ENCODE measurements at regions not wholly inside any gene's neighbourhood (a gene's known extent, or its start where the extent isn't known, plus 50 kb on each side); places are given as distances from the start of the nearest gene placed in this dataset.

- DNase-seq (ENCODE audit: low read depth in 2 of 2): no peak
Observed at GRCh38 chr1:25003000-25003399, 72.9 kb upstream of the RUNX3 start.

GRCh38 chr1:25001125-25001915 lies 71.2 kb upstream of the RUNX3 start:
- DNase-seq (ENCODE audit: low read depth in 2 of 2): no peak

GRCh38 chr1:24999906-25000305 lies 69.8 kb upstream of the RUNX3 start:
- DNase-seq (ENCODE audit: low read depth in 2 of 2): no peak

DNA sequence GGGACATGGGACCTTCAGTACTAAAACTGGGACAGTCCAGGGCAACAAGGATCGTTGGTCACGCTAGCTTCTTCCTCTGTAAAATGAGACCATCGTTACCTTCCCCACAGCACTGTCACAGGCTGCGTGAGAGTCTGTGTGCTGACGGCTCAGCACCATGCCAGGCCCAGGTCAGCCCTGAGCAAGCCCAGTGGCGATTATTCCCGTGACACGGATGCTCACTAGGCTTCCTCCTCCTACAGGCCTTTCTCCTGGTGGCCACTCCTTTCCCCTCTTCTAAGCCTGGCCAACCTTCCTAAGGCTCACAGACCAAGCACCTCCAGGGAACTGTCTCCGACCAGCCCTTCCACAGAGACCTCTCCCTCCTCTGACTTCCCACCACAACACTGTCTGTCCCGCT lies 69.3 kb upstream of the RUNX3 start:
- DNase-seq (ENCODE audit: low read depth in 2 of 2): no peak

DNA sequence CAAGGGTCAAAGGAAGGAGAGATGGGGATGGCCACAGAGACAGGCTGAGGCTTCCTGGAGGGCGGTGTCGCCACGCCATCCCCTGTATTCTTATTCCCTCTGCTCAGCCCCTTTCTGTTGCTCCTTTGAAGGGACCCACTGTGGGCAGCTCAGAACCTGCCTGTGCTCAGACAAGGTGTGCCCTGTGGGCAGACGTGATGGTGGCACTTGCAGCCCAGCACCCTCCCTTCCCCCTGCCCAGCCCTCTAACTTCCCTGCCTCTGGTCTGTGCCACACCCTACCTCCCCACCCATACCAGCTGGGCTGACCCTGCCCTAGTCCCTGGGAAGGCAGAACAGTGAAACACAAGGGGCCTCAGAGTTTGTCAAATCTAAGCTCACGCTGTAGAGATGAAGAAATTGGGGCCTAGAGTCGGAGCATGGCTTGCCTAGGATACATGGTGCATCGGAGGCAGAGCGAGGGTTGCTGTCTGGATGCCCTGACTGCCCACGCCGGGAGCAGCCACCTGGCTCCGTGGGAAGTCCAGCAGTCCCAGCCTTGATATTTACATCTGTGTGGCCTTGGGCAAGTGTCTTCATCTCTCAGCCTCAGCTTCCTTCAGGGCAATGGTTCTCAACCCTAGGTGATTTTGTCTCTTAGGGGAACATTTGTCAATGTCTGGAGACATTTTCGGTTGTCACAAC lies 68.6 kb upstream of the RUNX3 start:
- DNase-seq (ENCODE audit: low read depth in 2 of 2): no peak

- no peak for DNase-seq (ENCODE audit: low read depth in 2 of 2)
Observed at GRCh38 chr1:24996983-24997893, 67.2 kb upstream of the RUNX3 start.

DNA sequence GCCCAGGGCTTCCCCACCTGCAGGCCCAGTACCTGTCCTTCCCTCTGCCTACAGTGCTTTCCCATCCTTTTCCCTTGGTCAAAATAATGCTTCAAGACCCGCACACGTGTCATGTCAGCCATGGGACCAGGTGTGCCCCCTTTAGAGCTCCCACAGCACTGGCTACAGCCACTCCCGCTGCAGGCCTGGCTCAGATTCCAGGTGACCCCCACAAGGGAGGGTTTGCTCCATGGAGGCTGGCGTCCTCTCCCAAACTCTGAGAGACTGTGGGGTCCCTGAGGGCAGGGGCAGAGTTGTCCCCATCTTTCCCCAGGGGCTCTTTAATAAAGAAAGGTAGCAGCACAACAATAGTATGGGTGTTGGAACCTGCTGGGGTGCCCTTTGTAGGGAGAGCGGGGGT lies 66.4 kb upstream of the RUNX3 start:
- no peak for DNase-seq (ENCODE audit: low read depth in 2 of 2)

DNA sequence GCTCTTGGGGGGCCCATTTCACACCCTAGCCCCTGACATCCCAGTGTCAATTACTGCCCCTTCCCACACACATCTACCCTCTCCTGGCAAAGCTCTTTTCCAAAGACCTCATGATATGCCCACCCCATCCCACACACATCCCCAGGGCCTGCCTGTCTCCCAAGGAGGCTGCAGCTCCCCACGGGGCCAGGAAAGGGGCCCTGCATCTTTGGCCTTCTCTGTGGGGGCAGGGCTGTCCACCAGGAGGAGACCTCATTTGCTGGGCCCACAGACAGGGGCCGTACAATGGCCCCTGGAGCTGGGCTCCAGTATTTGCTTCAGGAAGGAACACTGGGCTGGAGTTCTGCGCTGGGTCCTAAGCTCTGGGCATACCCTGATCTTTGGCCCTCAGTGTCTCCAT lies 65.6 kb upstream of the RUNX3 start:
- no peak for DNase-seq (ENCODE audit: low read depth in 2 of 2)

DNA sequence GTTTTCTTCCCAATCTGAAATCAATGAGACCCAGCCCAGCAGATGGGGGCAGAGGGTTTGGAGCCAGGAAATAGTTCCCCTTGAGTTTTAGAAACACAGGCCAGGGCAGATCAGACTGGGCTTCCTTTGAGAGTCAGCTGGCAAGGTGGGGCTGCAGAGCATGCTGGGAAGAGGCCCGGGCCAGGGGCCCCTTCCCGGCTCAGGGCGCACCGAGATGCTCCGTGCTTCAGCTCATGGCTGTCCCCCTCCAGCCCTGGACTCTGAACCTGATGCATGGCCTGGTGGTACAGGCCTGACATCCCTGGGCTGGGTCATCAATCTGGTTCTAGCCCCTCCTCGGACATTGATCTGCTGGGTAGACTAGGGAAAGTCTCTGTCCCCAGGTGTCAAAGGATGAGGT lies 65.1 kb upstream of the RUNX3 start:
- DNase-seq (ENCODE audit: low read depth in 2 of 2): no peak

DNA sequence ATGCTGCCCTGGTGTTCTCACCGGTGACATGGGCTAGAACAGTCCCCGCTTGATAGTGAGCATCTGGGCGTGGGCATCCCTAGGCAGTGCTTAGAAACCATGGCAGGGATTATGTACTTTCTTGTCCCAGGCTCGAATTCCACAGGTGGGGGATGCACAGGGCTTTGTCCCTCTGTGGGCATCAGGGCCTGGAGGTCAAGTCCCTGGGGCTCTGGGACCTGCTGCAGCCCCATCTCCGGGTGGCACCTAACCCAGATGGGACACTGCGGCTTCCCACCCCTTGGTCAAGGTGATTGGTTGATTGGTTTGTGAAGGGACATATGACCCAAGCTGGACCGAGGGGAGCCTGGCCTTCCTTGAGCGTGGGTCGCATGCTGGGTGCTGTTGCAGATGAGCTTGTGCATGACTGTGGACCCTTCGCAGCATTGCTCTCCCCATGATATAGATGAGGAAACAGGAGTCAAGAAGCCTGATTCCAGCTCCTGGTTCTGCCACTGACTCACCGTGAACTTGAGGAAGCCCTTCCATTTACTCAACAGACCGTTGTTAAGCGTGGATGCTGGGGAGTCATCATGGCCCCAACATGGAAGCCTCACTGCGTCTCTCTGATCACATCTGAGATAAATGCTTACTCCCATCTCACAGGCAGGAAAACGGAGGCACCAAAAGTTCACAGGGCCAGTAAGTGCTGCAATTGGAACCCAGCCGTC lies 64.0 kb upstream of the RUNX3 start:
- DNase-seq (ENCODE audit: low read depth in 2 of 2): no peak

DNA sequence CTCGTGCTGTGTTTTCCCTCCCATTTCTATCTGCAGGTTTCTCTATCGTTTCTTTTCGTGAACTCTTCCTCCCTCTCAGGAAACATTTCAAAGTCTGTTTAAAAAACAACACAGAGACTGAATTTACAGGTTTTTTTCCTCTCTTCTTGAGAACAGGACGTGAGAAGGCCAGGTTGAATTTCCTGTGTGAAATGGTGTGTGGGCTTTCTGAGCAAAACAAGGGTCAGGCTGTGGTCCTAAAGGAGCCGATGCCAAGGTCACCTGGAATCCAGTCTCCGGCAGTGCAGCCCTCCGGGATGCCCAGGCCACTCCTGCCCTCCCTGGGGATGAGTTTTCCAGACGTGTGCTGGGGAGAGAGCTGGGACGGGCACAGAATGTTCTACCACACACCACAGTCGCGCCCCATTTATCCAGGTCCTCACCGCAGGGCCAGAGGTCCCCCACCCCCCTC lies 62.7 kb upstream of the RUNX3 start:
- DNase-seq (ENCODE audit: low read depth in 2 of 2): no peak

DNA sequence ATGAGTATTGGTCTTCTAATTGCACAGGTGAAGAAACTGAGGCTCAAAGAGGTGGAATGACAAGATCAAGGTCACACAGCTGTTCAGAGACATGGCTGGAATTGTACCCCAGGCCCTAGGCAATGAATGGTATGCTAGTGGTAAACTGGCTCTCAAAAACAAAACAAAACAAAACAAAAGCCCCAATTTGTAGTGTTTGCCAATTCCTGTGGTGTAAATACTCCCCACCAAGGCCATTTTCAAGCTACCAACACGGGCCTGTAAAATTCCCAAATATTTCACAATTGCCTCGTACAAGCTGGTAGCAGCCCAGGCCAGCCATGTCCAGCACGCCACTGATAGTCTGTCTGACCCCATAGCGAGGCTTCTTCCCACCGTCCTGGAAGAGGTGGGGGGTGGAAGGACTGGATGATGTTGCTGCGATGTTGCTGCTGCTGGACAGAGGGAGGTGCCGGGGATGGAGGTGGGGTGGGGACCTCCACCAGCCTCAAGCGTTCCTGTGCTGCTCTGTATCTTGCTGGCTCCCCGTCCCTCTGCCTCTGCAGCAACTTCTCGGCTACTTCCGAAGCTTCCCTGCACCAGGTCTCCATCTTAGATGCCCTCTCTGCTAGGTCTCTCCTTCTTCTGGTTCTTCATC lies 62.2 kb upstream of the RUNX3 start:
- no peak for DNase-seq (ENCODE audit: low read depth in 2 of 2)

DNA sequence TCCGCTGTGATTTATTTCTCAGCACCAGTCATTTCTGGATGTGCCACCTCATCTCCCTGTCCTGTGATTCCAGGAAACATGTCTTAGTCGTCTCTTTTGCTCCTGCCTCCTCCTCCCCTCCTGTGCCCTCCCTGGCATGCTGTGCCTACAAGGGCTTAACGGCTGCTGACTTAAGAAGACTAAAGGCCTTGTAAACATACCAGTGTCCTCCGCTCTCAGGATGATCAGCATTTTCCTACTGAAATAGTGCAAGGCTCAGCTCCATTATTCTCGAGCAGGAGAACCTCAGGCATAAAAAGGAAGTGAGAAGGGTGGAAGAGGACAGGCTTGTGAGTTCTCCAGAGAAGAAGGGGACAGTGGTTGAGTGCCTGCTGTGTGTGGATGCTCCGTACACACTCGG lies 61.6 kb upstream of the RUNX3 start:
- DNase-seq (ENCODE audit: low read depth in 2 of 2): no peak

DNA sequence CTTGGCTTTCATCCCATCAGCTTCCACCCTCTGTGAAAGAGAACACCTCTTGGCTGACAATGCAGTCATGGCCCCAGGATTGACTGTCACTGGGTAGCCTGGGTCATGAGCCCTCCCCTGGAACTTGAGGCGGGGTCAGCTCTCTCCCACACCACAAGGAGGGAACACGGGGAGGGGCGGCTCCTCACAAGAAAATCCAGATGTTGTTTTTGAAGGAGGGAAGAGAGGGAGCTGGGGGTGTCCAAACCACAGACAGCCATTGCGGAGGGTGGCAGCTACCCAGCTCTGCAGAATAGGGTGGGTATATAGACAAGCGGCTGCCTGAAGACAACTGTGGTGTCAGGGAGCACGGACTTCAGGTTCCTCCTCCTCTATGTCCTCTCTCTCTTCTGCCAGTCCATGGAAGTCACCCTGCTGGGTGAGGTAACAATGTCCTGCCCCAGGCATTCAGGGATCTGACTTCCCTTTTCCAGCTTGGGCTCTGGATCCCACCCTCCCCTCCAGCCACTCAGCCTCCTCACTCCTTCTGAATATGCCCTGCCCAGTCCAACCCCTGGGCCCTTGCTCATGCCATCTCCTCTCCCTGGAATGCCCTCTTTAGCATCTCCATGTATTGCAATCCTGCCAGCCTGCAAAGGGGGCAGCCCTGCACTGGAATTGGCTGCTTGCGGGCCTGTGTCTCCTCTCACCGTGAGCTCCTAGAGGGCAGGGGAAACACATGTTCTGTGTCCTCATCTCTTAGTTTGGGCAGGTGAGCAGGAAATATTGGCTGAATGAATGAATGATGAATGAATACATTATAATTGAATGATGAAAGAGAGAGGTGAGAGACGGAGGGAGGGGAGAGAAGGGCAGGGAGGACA lies 60.9 kb upstream of the RUNX3 start:
- no peak for DNase-seq (ENCODE audit: low read depth in 2 of 2)

GRCh38 chr1:24990136-24990535 lies 60.1 kb upstream of the RUNX3 start:
- no peak for DNase-seq (ENCODE audit: low read depth in 2 of 2)

- DNase-seq (ENCODE audit: low read depth in 2 of 2): no peak
Observed at GRCh38 chr1:24989082-24989481, 59.0 kb upstream of the RUNX3 start.

DNA sequence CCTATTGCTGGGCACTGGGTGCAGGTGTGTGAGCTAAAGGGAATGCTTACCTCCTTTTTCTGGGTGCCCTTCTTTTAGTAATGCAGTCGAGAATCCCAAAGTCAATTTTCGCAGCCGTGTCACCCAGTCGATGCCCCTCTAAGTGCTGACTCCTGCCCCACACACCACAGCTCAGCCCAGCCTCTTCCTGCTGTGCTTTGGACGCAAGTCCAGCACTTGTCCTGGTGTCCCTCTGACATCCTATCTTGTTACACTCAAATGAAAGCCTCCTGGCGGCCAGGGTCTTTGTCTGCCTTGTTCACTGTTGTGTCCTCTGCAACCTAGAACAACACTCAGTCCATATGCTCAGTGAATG lies 58.5 kb upstream of the RUNX3 start:
- no peak for DNase-seq (ENCODE audit: low read depth in 2 of 2)

DNA sequence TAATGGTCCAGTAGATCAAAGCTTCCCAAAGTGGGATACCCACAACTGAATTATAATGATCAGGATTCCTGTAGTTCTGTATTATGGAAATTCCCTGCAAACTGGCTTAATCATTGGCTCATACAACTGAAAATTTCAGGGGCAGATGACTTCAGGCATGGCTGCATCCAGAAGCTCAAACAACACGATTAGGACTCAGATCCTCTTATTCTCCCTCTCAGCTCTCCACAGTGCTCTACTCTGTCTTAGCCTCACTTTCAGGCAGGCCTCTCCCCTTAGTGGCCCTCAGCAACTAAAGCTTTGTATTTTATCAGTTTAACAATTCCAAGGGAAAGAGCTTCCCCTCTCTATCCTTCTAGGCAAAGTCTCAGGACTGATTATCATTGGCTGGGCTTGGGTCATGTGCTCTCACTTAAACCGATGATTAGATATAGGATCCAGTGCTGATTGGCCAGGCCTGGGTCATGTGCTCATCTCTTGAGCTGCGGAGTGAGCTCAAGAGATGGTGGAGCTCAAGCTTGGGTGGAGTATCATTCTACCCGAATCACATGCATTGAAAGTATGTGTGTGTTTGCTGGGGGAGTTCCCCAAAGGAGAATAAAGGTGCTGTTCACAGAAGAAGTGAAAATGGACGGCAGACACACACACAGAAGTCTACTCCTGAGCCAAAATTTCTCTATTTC lies 57.9 kb upstream of the RUNX3 start:
- no peak for DNase-seq (ENCODE audit: low read depth in 2 of 2)

DNA sequence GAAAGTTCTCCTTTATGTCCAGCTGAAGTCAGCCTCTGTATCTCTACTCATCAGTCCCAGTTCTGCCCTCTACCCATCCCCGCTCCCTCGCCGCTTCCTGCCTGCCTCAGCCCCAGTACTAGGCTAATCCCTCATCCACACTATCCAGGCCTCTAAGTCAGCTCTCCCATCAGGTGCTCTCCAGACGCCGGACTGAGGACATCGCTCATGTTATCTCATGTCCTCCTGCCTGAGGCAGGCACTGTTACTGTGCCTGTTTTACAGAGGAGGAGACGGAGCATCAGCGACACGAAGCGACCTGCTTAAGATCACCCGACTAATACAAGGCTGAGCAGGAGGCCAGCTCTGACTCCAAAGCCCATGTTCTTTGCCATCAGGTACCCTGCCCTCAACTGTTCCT lies 57.3 kb upstream of the RUNX3 start:
- DNase-seq (ENCODE audit: low read depth in 2 of 2): no peak

All from activated CD4-positive, alpha-beta T cell treated with anti-CD3 and anti-CD28 coated beads for 24 hours (primary cell).